OCI-LY3 (cell line): ENCODE measurements at regions not wholly inside any gene's neighbourhood (a gene's known extent, or its start where the extent isn't known, plus 50 kb on each side); places are given as distances from the start of the nearest gene placed in this dataset.

ENCODE experiments used
- H2AFZ ChIP-seq: fragments of 200-600, 300-600 bp; shearing (Covaris generic); 2 replicates; pipeline ENCODE4 v1.6.0; 2014; ENCODE audit warnings: antibody characterized with exemption, low read depth, low read length
- H3K27ac ChIP-seq: fragments of 200-600, 300-600 bp; sonication (generic); 2 replicates; pipeline ENCODE4 v1.5.1; 2014; ENCODE audit warnings: mild to moderate bottlenecking, low read length, moderate library complexity, mixed read lengths
- H3K27me3 ChIP-seq: fragments of 200-600, 300-600 bp; sonication (generic); 2 replicates; pipeline ENCODE4 v1.6.1; 2014; ENCODE audit warnings: low read depth, low read length, mixed read lengths
- H3K36me3 ChIP-seq: fragments of 200-600, 300-600 bp; sonication (generic); replicated peaks from 2 replicates; pipeline ENCODE3; 2014; ENCODE audit warnings: low read depth, low read length, mixed read lengths
- H3K4me1 ChIP-seq: fragments of 300-600, 200-600 bp; sonication (generic); 2 replicates; pipeline ENCODE4 v1.6.1; 2014; ENCODE audit warnings: low read length, mixed read lengths
- H3K4me2 ChIP-seq: fragments of 200-600, 300-600 bp; sonication (generic); 2 replicates; pipeline ENCODE4 v1.6.1; 2014; ENCODE audit warnings: low read length, mixed read lengths
- H3K4me3 ChIP-seq: fragments of 300-600, 200-600 bp; sonication (generic); 2 replicates; pipeline ENCODE4 v1.5.1; 2014; ENCODE audit warnings: antibody characterized with exemption, mild to moderate bottlenecking, low read length, moderate library complexity
- H3K79me2 ChIP-seq: fragments of 300-600, 200-600 bp; shearing (Covaris generic); 2 replicates; pipeline ENCODE4 v1.6.1; 2014; ENCODE audit warnings: mild to moderate bottlenecking, low read length, mixed read lengths
- H3K9ac ChIP-seq: fragments of 300-600, 200-600 bp; shearing (Covaris generic); 2 replicates; pipeline ENCODE4 v1.6.0; 2014; ENCODE audit warnings: mild to moderate bottlenecking, low read length, moderate library complexity
- H3K9me3 ChIP-seq: fragments of 200-600, 300-600 bp; shearing (Covaris generic); 2 replicates; pipeline ENCODE4 v1.6.1; 2014; ENCODE audit warnings: low read length, mixed read lengths; ENCODE audit not compliant: insufficient read depth
- H4K20me1 ChIP-seq: fragments of 200-600, 300-600 bp; sonication (generic); 2 replicates; pipeline ENCODE4 v1.6.1; 2016; ENCODE audit warnings: low read length, mixed read lengths; ENCODE audit not compliant: insufficient read depth
- CTCF ChIP-seq: fragments of 200-600, 300-600 bp; sonication (generic); IDR thresholded peaks from 2 replicates; pipeline ENCODE4 v1.5.1; 2014; ENCODE audit warnings: antibody characterized with exemption, low read length, low read depth
- EZH2phosphoT487 ChIP-seq: fragments of 200-600 bp; shearing (Covaris generic); IDR thresholded peaks from 2 replicates; pipeline ENCODE4 v1.6.1; 2018; ENCODE audit warnings: antibody characterized with exemption, mixed run types, low read depth

GRCh38 chr1:5747426-5748285 is 244.6 kb downstream of the NPHP4 start:
- Histone ChIP-seq H2AFZ (no peak overlapping the region), H3K4me2 (no peak overlapping the region), H3K4me3 (no peak overlapping the region), H3K9ac (no peak overlapping the region), H3K79me2 (no peaks in the 10 kb centered on the region), H3K36me3 (no peaks in the 10 kb centered on the region), H3K9me3 (no peaks in the 10 kb centered on the region), H4K20me1 (no peaks in the 10 kb centered on the region), H3K27ac (no peak overlapping the region), H3K4me1 (no peaks in the 10 kb centered on the region), H3K27me3 (no peaks in the 10 kb centered on the region)
- TF ChIP-seq CTCF, result no peak
- TF ChIP-seq EZH2phosphoT487, result no peak

GRCh38 chr1:5746611-5747425 is 245.4 kb downstream of the NPHP4 start:
- no peak overlapping the region for H2AFZ ChIP-seq
- H3K9me3 ChIP-seq, result no peaks in the 10 kb centered on the region
- H3K36me3 ChIP-seq, result no peaks in the 10 kb centered on the region
- no peaks in the 10 kb centered on the region for H3K79me2 ChIP-seq
- H3K9ac ChIP-seq, result no peak overlapping the region
- no peak overlapping the region for H3K4me3 ChIP-seq
- H4K20me1 ChIP-seq, result no peaks in the 10 kb centered on the region
- H3K27ac ChIP-seq, result no peak overlapping the region
- no peak for TF ChIP-seq EZH2phosphoT487
- no peak for TF ChIP-seq CTCF
- H3K4me1 ChIP-seq, result no peaks in the 10 kb centered on the region
- no peak overlapping the region for H3K4me2 ChIP-seq
- no peaks in the 10 kb centered on the region for H3K27me3 ChIP-seq

- Histone ChIP-seq H3K4me1 (no peaks in the 10 kb centered on the region), H3K4me3 (no peak overlapping the region), H3K79me2 (no peaks in the 10 kb centered on the region), H3K36me3 (no peaks in the 10 kb centered on the region), H3K27me3 (no peaks in the 10 kb centered on the region), H3K9me3 (no peaks in the 10 kb centered on the region), H2AFZ (no peak overlapping the region), H3K4me2 (no peak overlapping the region), H3K9ac (no peak overlapping the region), H4K20me1 (no peaks in the 10 kb centered on the region), H3K27ac (no peak overlapping the region)
- TF ChIP-seq CTCF, result peak; percentile 82
- no peak for TF ChIP-seq EZH2phosphoT487
Observed at GRCh38 chr1:5745800-5746610, 246.2 kb downstream of the NPHP4 start.
